Activated naive CD4-positive, alpha-beta T cell treated with anti-CD3 and anti-CD28 coated beads, Interleukin-2, amount 50 U/mL, for 16 hours (primary cell): ENCODE measurements at regions not wholly inside any gene's neighbourhood (a gene's known extent, or its start where the extent isn't known, plus 50 kb on each side); places are given as distances from the start of the nearest gene placed in this dataset.
"Not testable (repeated sequence)": the region's sequence is repeated elsewhere in the genome, so short reads cannot be mapped to it uniquely, and the experiment has no call there.

Experiments
- DNase-seq: peaks from one replicate; pipeline ENCODE4 v3.0.0-alpha.2; 2020

- DNase-seq: no peak
Measured at GRCh38 chr16:35596467-35596866, 2137.1 kb downstream of the TP53TG3F start.

DNA sequence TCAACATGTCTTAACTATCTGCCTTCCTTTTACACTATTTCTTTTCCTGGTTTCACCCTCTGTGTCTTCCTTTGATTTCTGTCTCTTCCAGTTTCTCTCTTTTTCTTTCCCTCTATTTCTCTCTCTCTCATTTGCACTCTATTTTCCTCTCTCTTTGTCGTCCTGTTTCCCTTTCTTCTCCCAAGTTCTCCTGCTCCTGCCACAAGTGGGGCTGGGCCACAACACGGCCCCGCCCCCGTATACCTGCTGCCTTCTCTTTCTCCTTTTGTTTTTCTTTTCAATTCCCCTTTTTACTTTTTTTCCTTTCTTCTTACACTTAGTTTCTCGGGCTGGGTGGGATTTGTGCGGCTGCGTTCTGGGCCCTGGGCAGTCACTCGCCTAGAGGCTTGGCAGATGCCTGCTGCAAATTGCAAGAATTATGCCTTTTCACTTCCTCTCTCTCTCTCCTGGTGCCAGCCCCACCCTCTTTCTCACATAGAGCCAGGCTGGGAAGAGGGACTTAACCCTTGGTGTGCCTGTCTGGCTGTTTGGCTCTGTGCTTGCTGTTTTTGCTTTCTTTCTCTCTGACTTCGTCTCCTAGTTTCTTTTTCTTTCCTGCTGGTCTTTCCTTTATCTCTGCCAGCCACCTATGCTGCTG, 2139.4 kb downstream of the TP53TG3F start:
- no peak for DNase-seq

- DNase-seq: no peak
Measured at GRCh38 chr16:35599429-35600160, 2140.2 kb downstream of the TP53TG3F start.

- DNase-seq: not testable (repeated sequence)
Measured at GRCh38 chr16:35600161-35600555, 2140.7 kb downstream of the TP53TG3F start.

- no peak for DNase-seq
Measured at GRCh38 chr16:35602116-35602515, 2142.7 kb downstream of the TP53TG3F start.

DNA sequence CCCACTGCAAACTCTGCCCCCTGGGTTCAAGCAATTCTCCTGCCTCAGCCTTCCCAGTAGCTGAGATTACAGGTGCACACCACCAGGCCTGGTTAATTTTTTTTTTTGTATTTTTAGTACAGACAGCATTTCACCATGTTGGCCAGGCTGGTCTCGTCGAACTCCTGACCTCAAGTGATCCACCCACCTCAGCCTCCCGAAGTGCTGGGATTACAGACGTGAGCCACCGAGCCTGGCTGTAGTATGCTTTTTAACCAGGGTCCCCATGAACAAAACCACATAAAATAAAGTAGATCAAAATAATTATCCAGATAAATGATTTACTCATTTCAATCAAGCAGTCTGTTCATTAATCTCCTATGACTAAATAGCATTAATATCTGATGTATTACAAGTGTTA, 2144.0 kb downstream of the TP53TG3F start:
- DNase-seq: not testable (repeated sequence)

- DNase-seq: no peak
Measured at GRCh38 chr16:35605921-35606320, 2146.5 kb downstream of the TP53TG3F start.

GRCh38 chr16:35614883-35615282, 2155.5 kb downstream of the TP53TG3F start:
- DNase-seq: not testable (repeated sequence)

- not testable (repeated sequence) for DNase-seq
Measured at GRCh38 chr16:35619176-35619575, 2159.8 kb downstream of the TP53TG3F start.

GRCh38 chr16:35626041-35626440, 2166.6 kb downstream of the TP53TG3F start:
- no peak for DNase-seq

- DNase-seq: no peak
Measured at GRCh38 chr16:35628976-35629375, 2169.6 kb downstream of the TP53TG3F start.

DNA sequence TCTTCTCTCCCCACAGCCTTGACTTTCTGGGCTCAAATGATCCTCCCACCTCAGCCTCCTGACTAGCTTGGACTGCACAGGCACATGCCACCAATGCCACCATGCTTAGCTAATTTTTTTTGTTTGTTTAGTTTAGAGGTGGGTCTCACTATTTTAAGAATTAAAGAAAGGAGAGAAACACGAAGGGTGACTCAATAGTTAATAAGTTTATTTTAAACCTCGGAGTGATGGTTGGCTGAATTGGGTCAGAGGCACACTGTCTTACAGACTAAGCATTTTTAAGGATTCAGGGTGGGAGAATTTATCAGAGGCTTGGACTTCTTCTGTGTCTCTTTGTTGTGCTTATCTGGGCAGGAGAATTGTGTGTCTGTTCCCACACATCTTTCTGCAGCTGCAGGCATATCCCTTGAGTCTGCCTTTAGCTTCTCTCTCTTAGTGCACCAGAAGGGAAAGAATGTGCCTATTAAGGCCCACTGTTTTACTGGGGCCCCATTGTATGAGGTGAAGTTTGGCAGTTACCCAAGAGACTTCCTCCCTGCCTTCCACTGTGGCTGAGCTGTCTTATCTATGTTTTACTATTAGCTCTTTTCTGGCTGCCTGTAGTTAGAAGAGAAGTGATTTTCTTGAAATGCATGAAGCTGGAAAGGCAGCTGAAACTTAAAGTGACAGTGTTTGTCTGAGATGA, 2172.0 kb downstream of the TP53TG3F start:
- no peak for DNase-seq

DNA sequence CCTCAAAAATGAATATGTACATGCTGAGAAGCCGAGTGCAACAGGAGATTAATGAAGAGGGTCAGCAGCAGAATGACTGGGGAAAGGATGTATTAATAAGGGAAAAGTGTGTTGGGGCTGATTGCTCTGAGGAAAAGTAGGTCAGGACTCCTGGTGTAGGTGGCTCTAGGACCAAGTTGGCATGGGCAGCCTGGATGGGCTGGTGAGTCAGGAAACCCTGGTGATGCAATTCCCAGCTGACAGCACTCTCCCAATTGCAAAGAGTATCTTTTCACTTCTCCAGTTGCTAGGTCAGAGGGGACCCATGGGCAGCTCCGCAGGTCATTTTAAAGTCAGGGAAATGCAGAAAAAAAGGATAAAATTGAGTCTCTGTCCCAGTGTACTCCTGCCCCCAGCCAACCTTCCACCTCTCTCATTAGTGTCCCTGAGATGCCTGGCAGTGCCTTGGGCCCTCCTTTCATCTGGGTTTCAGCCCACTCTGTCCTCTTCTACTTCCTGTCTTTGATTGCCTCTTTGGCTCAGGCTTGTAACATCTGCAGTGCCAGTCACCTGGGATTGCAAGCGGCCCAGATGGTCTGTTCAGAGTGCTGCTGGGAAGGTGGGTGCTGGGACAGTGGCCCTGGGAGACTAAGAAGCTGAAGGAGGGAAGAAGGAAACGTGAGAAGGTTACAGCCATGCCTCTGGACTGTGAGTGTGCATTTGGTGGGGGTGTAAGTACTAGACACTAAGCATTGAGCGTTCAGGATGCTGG, 2177.2 kb downstream of the TP53TG3F start:
- DNase-seq: no peak

DNA sequence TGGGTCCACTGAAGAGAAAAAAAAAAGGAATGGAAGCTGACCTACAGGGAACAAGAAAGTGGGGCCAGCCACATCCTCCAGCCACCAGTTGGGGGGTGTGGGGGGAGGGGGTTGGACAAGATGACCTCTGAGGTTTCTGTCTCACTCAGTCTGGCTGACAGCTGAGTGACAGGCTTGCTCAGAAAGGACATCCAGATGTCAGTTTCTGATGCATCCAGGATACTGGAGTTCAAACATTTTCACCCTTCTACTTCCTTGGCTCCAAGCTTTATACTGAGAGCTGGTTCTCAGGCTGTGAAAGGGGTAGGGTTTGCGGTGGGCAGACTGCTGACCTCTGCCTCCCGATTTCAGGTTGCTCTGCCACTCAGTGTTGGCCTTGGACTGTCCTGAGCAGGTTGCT, 2178.3 kb downstream of the TP53TG3F start:
- no peak for DNase-seq

GRCh38 chr16:35639233-35640205, 2180.1 kb downstream of the TP53TG3F start:
- no peak for DNase-seq

- no peak for DNase-seq
Measured at GRCh38 chr16:35642322-35642835, 2183.0 kb downstream of the TP53TG3F start.

DNA sequence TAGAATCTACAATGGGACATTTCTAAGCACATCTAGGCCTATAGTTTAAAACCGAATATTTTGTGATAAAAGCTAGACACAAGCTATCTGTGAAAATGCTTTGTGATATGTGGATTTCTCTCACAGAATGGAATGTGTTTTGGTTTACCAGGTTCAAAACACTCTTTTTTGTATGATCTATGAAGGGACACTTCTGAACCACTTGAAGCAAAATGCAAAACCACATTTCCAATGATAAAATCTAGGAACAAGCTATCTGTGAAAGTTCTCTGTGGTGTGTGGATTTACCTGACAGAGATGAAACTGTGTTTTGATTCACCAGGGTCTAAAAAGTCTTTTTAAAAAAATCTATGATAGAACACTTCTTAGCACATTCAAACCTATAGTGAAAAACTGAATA, 2192.4 kb downstream of the TP53TG3F start:
- DNase-seq: no peak

DNA sequence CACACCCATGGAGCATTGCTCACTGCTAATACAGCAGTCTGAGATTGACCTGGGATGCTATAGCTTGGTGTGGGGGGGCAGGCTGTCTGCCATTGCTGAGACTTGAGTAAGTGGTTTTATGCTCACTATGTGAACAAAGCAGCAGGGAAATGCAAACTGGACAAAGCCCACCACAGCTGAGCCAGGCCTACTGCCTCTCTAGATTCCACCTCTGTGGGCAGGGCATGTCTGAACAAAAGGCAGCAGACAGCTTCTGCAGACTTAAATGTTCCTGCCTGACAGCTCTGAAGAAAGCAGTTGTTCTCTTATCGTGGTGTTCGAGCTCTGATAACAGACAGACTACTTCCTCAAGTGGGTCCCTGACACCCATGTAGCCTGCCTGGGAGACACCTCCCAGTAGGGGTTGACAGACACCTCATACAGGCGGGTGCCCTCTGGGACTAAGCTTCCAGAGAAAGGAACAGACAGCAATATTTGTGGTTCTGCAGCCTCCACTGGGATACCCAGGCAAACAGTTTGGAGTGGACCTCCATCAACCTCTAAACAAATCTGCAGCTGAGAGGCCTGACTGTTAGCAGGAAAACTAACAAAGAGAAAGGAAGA, 2204.8 kb downstream of the TP53TG3F start:
- DNase-seq: no peak

DNA sequence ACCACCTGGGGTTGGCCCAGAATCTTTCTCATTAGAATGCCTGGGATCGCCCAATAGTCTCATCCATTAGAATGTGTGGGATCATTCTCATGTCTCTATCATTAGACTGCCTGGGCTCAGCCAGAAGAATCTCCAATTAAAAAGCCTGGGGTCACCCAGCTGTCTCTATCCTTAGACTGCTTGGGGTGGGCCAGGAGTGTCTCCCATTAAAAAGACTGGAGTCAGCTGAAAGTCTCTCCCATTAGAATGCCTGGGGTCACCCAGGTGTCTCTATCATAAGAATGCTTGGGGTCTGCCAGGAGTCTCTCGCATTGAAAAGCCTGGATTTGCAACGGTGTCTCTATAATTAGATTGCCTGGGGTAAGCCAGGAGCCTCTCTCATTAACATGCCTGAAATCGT, 2225.7 kb downstream of the TP53TG3F start:
- no peak for DNase-seq

DNA sequence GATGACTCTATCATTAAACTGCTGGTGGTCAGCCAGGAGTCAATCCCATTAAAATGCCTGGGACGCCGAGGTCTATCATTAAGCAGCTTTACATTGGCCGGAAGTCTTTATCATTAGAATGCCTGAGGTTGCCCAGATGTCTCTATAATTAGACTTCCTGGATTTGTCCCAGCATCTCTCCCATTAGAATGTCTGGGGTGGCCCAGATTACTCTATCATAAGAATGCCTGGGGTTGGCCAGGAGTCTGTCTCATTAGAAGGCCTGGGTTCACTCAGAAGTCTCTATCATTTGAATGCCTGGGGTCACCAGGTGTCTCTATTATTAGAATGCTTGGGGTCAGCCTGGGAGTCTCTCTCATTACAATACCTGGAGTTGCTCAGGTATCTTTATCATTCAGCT, 2227.2 kb downstream of the TP53TG3F start:
- no peak for DNase-seq

DNA sequence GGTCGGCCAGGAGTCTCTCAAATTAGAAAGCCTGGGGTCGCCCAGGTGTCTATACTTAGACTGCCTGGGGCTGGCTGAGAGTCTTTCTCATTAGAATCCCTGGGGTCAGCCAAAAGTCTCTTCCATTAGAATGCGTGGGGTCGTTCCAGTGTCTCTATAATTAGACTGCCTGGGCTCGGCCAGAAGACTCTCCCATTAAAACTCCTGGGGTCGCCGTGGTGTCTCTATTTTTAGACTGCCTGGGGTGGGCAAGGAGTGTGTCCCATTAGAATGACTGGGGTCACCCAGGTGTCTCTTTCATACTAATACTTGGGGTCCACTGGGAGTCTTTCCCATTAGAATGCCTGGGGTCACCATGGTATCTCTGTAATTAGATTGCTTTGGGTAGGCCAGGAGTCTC, 2227.7 kb downstream of the TP53TG3F start:
- no peak for DNase-seq
